ENCODE measurements at regions not wholly inside any gene's neighbourhood (a gene's known extent, or its start where the extent isn't known, plus 50 kb on each side); places are given as distances from the start of the nearest gene placed in this dataset.

DNA sequence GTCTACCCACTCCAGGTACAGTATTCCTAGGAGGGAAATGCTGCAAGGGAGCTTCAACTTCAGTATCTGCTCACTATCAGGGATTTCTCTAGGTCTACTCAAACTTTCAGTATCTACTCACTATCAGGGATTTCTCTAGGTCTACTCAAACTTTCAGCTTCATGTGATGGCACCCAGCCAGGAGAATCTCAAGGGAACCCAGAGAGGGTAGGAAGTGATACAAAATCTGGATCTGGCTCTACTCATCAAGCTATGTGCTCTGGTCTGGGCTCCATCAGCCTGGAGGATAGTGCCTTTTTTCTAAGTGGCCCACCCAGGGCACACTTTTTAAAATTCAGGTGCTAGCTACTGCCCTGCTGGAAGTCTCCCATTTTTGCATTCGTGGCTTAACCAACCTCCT lies 52.3 kb upstream of the FNDC3A start:
- TF ChIP-seq, protein P1, sequence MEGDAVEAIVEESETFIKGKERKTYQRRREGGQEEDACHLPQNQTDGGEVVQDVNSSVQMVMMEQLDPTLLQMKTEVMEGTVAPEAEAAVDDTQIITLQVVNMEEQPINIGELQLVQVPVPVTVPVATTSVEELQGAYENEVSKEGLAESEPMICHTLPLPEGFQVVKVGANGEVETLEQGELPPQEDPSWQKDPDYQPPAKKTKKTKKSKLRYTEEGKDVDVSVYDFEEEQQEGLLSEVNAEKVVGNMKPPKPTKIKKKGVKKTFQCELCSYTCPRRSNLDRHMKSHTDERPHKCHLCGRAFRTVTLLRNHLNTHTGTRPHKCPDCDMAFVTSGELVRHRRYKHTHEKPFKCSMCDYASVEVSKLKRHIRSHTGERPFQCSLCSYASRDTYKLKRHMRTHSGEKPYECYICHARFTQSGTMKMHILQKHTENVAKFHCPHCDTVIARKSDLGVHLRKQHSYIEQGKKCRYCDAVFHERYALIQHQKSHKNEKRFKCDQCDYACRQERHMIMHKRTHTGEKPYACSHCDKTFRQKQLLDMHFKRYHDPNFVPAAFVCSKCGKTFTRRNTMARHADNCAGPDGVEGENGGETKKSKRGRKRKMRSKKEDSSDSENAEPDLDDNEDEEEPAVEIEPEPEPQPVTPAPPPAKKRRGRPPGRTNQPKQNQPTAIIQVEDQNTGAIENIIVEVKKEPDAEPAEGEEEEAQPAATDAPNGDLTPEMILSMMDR (conservative IDR thresholded peaks at IDR 0.05), result no peak
- no peak for TF ChIP-seq ZFX (IDR thresholded peaks at IDR 0.05)
